HUDEP-2 (cell line): ENCODE measurements at regions not wholly inside any gene's neighbourhood (a gene's known extent, or its start where the extent isn't known, plus 50 kb on each side); places are given as distances from the start of the nearest gene placed in this dataset.
"Not testable (repeated sequence)": the region's sequence is repeated elsewhere in the genome, so short reads cannot be mapped to it uniquely, and the experiment has no call there.

ENCODE experiments used
- DNase-seq, 76 experiments: peaks; one replicate each; lab custom pipeline; 2025; ENCODE audit not compliant: unreplicated experiment in 76 of 76; lab: John Stamatoyannopoulos, UW

DNA sequence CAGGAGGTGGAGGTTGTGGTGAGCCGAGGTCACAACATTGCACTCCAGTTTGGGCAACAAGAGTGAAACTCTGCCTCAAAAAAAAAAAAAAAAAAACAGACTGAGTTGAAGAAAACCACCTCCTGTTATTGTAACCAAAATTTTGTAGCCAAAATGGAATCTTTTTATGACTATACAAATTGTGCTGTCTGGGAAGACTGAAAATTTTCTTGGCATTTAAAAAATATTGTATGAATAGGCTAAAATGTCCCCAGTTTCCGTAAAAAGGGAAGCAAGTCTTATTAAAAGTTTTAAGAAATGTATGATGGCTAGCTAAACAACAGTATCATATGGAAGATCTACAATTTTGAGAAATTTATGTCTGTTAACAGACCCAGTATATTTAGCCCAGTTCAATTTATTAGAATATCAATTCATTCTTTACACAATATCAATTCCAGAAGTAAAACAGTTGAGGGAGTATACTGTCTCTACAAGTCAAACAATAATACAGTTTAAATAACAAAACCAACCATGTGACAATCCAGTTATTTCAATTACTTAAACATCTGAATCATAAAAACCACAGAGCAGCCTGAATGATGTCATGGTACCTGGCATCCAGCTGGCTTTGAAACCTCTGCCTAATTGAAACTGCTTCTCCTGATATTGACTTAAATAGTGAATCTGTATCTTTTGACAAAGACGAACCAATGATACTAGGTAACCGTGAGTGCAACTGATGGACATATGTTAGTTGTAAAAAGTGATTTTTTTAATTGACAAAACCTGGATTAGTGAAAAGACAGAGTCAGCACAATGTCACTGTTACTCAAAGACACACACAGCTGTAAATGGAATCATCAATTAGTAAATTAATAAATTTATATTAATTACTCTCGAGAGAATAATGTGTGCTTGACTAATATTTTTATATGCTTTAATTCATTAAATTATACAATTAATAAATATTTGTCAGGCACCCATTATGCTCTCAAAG lies 166.6 kb upstream of the MARCKS start:
- DNase-seq, result no peak

DNA sequence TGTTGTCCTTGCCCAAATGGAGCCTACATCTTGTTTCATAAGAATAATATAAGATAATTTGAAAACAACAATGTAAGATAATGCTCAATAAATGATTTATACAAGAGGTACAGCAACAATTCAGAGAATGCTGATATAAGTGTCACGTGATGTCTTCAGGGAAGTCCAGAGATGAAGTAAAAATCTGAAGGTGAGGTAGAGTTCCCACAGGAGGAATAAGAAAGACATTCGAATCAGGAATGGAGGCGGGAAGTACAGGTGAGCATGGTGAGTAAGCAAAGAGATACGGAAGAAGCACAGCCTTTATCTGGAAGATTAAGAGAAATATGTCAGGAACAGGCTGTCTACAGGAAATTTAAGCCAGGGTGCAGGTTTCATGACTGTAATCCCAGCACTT lies 165.9 kb upstream of the MARCKS start:
- DNase-seq, result no peak

DNA sequence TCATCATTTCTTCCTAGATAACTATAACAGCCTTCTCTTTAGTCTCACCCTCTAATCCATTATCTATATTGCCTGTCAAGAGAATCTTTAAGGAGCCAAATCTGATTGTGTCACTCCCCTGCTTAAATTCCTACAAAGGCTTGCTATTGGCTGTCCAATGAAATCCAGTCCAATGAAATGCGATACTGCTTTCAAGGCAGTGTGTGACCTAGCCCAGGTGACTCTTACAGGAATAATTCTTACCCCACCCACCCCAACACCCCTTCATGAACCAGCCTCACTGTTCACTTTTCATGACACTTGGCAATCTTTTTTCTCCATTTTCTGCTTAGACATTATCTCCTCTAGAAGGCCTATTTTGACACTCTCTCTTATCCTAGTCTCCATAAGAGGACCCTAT lies 163.3 kb upstream of the MARCKS start:
- DNase-seq, result no peak

DNA sequence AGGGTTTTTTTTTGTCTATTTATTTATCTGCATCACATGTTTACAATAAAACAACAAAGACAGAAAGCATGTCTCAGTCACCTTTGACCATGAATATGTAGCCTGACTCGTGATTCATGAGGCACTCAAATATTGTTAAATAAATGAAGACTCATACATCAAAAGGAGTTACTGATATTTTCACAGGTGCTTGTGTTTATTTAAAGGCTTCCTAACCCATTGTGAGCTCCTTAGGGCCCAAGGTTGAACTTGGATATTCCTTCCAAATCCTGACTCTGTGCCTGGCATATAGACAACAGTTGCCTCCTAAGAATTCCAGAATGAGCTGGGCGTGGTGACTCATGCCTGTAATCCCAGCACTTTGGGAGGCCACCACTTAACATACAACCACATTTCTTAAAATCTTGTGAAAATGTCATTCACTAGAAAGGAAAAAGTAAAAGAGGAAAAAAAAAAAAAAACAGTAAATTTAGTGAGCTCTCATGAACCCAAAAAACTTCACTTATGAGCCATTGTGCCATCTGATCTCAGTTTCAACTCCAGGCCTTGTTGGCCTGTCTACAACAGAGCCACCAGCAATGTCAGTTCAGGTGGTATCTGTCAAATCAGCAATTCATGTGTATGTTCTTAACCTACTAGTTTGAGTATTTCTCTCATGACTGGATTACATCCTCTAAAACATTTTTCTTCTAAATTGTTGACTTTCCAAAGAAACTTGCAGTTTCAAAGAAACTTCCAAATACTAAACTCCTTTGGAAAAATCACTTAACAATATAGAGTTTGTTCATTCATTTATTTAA lies 162.7 kb upstream of the MARCKS start:
- no peak for DNase-seq

DNA sequence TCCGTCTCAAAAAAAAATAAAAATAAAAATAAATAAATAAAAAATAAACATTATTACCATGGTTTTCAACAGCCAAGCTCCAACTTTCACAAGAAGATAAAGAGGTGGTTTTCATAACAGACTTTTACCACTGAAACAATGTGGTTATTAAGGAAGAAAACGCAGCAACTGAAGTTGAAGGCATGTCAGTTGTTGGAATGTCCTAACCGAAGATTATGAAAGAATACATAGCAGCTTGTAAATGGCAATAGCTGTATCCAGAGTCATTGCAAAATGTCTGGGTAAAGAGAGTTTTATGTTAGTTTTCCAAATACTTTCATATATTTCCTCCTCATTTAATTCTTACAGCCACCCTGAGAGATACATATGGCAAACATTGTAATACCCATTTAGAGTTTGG lies 161.6 kb upstream of the MARCKS start:
- DNase-seq, result no peak

DNA sequence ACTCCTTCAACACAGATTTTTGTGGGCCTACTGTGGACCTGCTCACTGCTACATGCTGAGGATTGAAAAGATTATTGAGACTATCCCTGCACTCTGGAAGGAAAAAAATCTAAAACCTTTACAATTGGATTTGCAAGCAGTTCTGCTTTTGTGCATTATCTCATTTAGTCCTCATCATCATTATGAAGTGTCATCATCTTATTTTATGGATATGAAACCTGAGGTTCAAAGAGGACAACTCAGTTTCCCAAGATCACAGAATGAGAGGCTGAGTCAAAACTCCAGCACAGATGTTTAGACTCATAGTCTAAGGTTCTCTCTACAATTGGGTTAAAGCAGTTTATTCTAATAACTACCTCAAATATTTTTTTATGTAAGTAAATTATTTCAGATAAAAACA lies 160.2 kb upstream of the MARCKS start:
- DNase-seq, result no peak

DNA sequence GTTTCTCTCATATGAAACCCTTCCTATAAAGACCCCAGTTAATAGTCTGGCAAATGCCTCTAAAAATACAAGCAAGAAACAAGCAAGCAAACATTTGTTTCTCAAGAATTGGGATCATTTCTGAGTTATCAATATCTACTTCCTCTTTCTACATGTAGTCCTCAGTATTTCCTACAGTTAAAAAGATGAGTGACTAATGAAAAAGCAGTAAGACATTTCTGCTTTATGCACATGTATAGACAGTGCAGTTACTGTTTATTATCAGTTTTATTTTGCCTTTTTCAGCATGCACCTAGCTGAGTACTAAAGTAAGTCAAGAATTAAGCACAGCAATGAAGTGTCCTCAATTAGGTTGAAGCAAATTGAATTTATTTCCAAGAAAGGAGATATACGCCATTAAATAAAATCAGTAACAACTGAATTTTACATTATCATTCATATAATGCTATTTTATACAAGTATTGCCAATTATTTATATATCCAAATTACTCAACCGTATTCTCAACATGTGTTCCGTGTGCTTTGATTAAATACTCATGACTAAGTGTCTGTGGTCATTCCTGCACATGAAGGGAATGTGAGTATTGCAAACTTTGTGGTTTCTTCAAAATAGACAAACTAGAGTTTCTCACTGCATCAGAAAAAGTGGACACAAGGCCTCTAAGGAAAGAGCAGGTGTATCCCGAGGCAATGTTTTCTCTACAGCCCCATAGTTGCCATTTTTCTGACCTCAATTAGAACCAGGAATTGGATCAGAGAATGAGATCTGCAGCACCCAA lies 159.3 kb upstream of the MARCKS start:
- DNase-seq, result no peak

DNA sequence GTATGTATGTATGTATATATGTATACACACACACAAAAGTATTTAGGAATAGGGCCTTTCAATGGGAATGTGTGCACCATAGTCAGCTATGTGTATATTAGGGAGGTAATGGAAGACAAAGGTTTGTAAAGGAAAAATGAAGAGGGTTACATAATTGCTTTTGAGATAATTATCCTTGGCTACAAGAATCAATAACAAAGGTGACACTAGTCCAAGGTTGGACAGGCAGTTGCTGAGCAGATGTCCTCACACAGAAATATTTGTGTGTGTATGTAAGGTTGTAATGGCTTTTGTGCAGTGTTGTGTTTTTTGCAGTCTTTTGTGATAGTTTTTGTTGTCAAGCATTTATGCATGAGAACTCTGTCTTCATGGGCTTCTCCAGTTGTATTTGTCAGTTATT lies 157.9 kb upstream of the MARCKS start:
- DNase-seq, result no peak

DNA sequence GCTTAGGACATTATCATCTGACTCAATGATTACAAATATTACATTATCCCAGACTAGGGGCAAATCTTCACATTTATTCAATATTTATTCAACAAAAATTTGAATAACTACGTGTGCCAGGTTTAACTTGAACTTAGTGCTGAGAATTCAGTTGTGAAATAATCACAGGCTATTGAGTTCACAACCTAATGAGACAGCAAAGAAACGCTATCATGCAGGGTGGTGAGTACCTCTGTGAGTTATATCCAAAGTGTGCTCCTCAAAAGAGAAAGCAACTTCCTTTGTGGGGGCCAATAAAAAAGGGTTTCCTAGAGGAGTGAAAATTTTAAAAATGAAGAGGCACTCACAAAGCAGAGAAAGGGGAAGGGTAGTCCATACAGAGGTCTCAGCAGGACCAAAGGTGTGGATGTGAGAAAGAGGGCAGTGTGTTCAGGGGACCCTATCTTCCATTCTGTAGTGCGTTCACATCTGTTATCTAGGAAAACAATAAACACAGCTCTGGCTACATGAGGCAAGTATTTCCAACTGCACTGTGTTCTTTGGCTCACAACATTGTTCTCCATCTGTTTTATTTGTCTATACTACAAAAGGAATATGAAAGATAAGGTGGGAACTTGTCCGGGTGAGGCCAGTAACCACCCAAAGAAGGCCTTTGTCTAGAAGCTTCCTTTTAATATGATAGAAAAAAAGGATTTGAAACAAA lies 155.4 kb upstream of the MARCKS start:
- no peak for DNase-seq

DNA sequence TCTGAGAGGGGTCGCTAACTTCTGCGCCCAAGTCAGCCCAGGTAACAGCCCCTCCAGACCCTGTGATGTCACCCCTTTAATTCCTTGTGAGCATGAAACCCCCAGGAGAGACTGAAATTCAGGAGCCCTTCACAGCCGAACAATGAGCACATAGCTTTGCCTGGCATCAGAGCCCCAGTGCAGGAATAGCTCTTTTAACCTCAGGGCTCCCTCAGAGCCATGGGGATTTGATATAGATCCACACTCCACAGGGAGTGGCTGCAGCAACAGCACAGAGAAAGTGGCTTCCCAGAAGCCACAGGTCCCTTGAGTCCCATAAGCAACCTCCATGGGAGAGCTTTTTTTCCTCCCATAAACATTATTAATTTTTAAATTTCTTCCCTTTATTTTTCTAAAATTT lies 150.0 kb upstream of the MARCKS start:
- DNase-seq, result no peak

DNA sequence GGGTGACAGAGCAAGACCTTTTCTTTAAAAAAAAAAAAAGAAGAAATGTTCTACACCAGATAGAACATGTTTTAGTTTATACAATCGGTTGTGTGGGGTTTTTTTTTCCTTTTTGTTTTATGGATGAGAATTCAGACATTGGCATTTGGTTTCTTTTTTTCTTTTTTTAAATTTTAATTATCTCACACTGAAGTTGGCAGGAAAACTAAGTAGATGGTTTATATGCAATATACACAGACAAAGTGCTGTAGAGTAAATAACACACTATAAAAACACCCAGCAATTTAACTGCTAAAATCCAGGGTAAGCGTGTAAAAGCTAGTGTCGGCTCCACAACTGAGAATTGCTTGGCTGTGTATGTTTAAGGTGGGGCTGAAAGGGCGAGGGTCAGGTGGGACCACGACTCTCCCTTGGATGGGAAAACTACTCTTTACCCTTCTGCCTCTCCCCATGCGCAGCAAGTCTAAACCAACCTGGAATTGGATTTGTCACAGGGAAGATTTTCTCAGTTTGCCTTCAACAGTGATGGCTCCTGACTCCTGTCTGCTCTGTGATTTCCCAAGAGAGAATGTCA lies 147.1 kb upstream of the MARCKS start:
- DNase-seq, result no peak

DNA sequence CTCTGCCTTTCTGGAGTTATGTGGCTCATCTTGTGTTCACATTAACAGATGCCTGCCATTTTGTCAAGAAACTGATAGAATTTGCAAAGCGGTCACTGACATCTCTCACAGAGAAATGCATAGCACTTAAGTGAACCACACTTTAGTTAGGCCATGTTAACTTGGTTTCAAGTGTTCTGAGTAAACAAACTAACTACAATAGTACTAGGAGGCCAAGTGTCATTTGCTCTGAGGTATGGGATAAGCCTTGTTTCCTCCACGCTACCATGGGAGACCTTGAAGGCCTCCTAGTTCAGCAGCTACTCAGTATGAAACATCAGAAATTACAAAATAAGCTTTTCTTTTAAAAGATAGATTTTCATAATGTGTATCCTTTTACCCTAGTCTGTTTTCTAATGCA lies 143.5 kb upstream of the MARCKS start:
- no peak for DNase-seq

DNA sequence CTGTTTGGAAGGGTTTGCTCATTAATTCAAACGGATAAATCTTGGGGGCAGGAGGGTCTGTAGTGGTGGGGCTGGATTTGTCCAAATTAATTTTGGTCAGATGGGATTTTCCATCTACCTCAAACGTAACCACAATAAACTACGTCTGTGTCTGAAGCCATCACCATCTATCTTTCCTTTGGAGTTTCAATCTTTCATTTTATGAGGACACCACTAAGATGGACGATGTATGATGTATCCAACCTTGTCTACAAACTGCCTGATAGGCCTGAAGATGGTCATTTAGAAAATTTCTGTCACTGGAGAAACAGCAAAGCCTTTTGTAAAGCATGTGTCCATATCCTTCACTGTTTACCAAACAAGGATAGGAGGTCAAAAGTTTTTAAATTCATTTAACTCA lies 138.6 kb upstream of the MARCKS start:
- no peak for DNase-seq

DNA sequence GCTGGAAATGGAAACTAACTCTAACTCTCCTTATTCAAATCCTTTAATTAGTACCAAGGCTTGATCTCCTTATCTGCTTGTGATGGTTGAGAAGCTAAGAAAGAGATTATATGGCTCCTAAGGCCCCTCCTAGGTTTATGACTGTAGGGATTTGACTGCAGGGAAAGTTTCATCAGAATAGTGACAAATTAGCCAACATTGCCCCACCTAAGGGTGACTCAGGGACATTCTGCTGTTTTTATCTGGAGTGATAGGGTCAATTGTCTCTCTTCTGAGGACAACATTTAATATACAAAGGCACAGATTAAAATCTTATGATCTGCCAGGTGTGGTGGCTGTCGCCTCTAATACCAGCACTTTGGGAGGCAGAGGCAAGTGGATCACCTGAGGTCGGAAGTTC lies 138.1 kb upstream of the MARCKS start:
- no peak for DNase-seq

DNA sequence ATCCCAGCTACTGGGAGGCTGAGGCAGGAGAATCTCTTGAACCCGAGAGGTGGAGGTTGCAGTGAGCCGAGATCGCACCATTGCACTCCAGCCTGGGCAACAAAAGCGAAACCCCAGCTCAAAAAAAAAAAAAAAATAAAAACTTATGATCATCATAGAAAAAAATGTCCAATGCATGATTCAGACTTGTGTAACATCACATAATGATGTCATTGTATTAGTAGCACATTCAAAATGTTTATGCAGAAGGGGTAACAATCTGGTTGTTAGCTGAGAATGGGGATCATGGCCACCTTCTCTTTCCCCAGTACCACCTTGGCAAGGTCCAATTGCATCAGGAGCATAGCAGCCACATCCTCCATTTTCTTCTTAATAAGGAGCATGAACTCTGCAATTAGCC lies 137.6 kb upstream of the MARCKS start:
- DNase-seq, result no peak

DNA sequence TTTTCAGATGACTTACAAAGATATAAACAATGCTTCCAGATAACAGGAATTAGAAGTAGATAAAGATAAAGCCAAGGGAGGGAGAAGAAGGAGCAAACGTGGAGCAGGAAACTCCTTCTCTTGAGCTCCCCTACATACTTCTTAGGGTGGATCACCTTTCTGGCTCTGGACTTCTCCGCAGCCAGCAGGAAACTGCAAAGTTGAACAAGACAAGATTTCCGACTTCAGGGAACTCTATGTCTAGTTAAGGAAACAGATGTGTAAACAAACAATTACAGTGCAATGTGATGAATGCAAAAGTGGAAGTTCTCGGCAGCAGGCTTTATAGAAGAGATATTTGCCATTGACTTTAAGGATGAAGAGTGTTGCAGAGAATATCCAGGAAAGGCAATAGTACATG lies 134.0 kb upstream of the MARCKS start:
- no peak for DNase-seq

DNA sequence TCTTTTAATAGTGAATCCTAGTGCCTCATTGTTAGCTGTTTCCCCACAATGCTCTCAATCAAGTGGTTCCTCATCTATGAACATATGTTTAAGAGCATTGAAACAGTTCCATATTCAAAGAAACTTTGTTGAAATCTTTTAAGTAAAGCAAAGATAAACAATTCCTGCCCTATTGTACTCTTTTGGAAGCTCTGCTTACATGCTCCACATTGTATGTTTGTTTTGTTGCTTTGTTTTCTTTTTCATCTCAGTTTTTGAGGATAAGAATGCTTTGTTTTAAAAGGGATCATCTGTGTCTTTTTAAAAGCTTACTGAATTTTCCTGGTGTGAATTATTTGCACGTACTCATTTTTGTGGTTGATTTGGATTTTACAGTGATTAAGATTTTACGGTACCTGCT lies 132.2 kb upstream of the MARCKS start:
- not testable (repeated sequence) for DNase-seq

DNA sequence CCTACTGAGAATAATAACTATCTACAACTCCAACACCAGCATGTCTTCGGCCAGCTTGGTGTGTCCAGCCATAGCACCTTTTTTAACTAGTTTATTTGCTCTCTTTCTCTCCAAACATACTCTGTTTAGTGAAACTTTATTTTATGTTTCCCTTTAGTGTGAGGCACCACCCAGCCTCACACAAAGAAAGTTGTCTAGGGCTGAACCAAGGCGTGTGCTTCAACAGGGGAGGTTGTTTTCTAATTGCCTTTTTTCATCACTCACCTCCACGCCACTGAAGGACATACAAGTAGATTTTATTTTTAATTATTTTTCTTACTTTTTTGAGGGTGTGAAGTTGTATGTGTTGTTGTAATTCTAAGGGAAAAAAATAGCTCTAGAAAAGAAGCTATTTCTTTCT lies 125.6 kb upstream of the MARCKS start:
- DNase-seq, result no peak

DNA sequence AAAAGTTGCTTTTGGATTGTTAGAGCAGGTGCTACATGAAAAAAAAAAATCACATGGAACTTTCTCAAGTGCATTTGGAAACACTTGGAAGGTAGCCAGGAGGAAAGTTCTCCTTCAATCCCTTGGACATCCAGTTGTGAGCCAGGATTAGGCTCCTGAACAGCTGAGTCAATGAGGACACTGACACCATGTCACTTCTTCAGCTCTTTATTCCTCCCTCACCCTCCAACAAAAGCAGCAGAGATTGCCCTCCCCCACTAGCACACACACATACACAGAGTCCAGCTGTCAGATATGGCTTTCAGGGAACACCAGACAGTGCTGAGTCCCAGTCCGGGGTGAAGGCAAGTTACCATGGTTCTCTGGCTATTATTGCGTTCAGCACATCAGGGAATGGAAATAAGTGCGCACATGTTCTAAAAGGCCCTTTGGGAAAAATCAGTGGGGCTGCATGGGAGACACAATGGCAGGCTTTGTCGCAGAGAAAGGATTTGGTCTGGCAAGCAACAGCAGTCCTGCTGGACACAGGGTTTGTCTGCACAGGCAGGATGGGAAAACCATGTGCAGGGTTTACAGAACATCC lies 124.7 kb upstream of the MARCKS start:
- DNase-seq, result no peak

DNA sequence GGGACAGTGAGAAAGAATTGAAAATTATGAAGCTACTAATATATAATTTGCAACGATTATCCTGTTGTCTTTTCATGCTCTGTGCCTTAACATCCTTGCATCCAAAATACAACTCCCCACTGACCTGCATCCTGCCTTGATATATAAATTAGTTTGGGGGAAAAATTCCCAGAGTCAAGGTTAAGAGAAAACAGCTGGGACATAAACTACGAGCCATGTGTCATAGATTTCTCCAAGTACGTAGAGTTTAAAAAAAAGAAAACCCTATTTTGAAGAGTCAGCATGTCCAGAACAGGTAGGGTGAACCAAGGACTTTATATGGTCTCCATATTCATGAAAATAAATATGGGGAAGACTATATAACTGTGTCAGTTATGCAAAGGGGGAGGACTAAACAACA lies 123.8 kb upstream of the MARCKS start:
- no peak for DNase-seq
